GM10248 (cell line): ENCODE measurements at regions not wholly inside any gene's neighbourhood (a gene's known extent, or its start where the extent isn't known, plus 50 kb on each side); places are given as distances from the start of the nearest gene placed in this dataset.
"Not testable (repeated sequence)": the region's sequence is repeated elsewhere in the genome, so short reads cannot be mapped to it uniquely, and the experiment has no call there.

ENCODE experiments used
- CTCF ChIA-PET: fragments of 300-600 bp; sonication (Branson Sonifier 250); formaldehyde crosslinking; extraction: SDS; loops from one replicate; lab custom pipeline; 2021; ENCODE audit warnings: antibody characterized with exemption; lab: Yijun Ruan, JAX
- POLR2A ChIA-PET: fragments of 350-650 bp; sonication (Branson Sonifier 250); formaldehyde crosslinking; extraction: SDS; loops from one replicate; lab custom pipeline; 2020; ENCODE audit warnings: antibody characterized with exemption; lab: Yijun Ruan, JAX
- DNase-seq: peaks from one replicate; pipeline ENCODE4 v3.0.0; 2012; ENCODE audit errors: extremely low spot score
- CTCF ChIP-seq: IDR thresholded peaks from 2 replicates; pipeline ENCODE4 v1.5.1; 2012; ENCODE audit warnings: mild to moderate bottlenecking, low read depth; ENCODE audit errors: extremely low read depth, missing control alignments, control extremely low read depth

DNA sequence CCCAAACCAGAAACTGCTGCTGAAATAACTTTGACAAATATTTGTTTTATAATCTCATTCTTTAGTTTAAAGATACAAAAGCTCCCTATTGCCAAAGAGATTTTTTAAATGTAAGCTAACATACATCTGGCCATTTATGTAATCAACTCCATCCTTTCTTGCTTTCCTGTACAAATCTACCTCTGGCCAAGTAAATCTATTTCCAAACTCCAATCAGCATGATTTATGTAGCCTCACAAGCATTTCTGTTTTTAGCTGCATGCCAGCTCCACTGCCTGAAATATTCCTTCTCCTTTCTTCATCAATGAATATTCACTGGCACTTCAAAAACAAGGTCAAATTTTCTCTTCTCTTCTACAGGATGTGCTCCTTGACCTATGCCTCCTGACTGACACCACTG lies 80.0 kb downstream of the SHOX2 start:
- no peak for DNase-seq
- ChIA-PET CTCF (interaction anchor here (1.1 to 1.5 kb wide), 2 partner anchors 11 to 1225 kb away, joined by 3 to 5 read pairs; no protein-coding TSS in a partner anchor), POLR2A (no interaction called here)
- no peak for TF ChIP-seq CTCF

- DNase-seq, POLR2A ChIA-PET, CTCF ChIA-PET: not testable (repeated sequence)
Observed at GRCh38 chr3:158019897-158020296, 86.3 kb downstream of the SHOX2 start.

GRCh38 chr3:158018462-158018861 lies 87.8 kb downstream of the SHOX2 start:
- DNase-seq, result no peak
- POLR2A ChIA-PET, result no interaction called here
- CTCF ChIA-PET, result no interaction called here
- TF ChIP-seq CTCF, result no peak

DNA sequence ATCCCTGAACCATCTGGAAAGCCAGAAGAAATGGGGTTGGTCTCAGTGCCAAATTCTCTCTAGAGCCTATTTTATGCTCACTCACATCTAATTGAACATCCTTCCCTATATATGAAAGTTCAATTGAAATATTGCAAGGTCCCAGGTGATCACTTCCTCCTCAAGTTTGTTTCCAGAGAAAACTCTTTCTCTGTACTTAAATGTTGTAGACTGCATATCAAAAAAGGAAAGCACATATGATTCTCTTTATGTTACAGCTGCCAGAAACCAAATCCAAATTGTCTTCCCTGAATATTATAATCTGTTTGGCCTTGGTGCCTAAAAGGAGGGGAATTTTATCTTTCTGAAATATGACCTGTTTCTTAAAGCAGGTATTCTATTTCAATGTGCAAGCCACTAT lies 93.3 kb downstream of the SHOX2 start:
- ChIA-PET POLR2A (no interaction called here), CTCF (no interaction called here)
- no peak for TF ChIP-seq CTCF

DNA sequence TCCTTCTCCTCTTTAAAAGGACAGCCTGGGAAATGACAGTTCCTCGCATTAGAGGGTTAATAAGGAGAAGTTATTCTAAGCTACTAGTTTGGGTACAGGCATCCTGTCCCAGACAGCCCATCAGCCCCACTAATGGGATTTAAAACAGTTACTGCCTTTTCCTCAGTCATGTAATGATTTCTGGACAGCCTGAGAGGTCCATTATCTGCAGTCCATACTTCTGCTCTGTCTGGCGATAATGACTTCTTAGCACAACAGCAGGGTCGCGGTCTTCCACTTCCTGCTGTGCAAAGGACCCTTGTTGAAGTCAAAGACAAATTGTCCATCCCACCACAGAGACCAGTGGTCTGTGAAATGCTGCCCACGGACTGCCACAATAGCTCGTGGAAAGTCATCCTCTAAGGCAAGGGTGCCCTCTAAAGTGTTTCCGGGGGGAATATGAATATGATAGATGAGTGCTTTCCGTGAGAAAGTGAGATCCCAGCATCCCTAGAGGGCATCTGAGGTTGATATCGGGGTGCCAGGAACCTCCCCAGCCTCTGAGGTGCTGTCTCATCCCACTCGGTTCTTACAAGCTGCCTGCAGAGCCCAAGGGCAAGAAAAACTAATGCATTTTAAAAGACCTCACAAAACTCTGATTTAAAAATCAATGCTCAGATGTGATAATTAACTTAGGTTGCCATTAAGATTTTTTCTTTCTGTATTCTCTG lies 100.7 kb downstream of the SHOX2 start:
- POLR2A ChIA-PET, result no interaction called here
- CTCF ChIA-PET, result interaction anchor here (1.2 kb wide), 1 partner anchor 9 kb away, joined by 5 read pairs; no protein-coding TSS in a partner anchor
- TF ChIP-seq CTCF, result no peak
- no peak for DNase-seq

More for the DNA sequence above, 93.3 kb downstream of the SHOX2 start:
- no peak for DNase-seq

DNA sequence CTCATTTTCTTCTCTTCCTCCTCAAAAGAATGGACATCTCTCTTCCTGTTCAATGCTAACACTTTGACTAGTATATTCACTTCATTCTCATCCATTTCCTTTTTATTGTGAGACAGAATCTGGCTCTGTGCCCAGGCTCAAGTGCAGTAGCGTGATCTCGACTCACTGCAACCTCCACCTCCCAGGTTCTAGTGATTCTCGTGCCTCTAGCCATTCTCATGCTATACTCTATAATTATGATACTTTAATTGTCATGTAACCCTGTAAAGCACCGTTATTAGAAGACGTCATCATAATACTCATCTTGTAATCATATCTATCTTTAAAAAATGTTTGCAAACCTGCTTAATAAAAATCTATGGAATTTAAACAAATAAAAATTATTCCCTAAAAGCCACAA lies 107.0 kb downstream of the SHOX2 start:
- ChIA-PET CTCF (no interaction called here), POLR2A (no interaction called here)
- TF ChIP-seq CTCF, result no peak
- no peak for DNase-seq

- DNase-seq, result no peak
- ChIA-PET CTCF (no interaction called here), POLR2A (no interaction called here)
- no peak for TF ChIP-seq CTCF
Observed at GRCh38 chr3:157982359-157982758, 123.9 kb downstream of the SHOX2 start.
